Lower leg skin (tissue), 3 donors: ENCODE measurements at regions not wholly inside any gene's neighbourhood (a gene's known extent, or its start where the extent isn't known, plus 50 kb on each side); places are given as distances from the start of the nearest gene placed in this dataset.

Source experiments
- POLR2A ChIP-seq, 2 donors: fragments of 450-650 bp; IDR thresholded peaks; one replicate each; pipeline ENCODE4 v1.6.1; 2016 to 2017; ENCODE audit warnings: antibody characterized with exemption in 2 of 2, mild to moderate bottlenecking in 1 of 2, moderate library complexity in 1 of 2
- TF ChIP-seq, protein P1 (sequence below), 3 donors: fragments of 450-650 bp; IDR thresholded peaks; one replicate each; pipeline ENCODE4 v1.5.1; 2016; ENCODE audit warnings: antibody characterized with exemption in 3 of 3, mild to moderate bottlenecking in 3 of 3, moderate library complexity in 2 of 3

DNA sequence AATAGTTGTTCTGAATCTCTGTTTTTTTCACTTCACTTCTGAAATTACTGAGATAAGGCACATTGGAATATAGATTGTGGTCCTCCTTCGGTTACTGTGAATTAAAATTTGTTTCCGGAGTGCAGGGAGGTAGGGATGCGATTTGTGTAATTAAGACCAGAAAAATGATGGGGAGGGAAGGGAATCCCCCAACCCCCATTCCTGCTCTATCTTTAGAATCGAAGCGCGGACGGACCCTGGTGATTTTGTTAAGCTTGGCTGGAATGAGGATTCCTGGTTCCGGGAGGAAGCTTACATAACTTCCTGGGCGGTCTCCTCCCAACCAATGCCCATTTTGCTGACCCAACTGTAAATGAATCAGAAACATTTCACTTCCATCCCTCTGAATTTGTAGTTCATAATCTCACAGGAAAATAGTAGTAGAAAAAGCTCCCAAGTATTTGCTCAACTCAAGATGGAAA is 220.1 kb upstream of the MSX2 start:
- no peak for TF ChIP-seq POLR2A (IDR thresholded peaks at IDR 0.05)
- TF ChIP-seq, protein P1, sequence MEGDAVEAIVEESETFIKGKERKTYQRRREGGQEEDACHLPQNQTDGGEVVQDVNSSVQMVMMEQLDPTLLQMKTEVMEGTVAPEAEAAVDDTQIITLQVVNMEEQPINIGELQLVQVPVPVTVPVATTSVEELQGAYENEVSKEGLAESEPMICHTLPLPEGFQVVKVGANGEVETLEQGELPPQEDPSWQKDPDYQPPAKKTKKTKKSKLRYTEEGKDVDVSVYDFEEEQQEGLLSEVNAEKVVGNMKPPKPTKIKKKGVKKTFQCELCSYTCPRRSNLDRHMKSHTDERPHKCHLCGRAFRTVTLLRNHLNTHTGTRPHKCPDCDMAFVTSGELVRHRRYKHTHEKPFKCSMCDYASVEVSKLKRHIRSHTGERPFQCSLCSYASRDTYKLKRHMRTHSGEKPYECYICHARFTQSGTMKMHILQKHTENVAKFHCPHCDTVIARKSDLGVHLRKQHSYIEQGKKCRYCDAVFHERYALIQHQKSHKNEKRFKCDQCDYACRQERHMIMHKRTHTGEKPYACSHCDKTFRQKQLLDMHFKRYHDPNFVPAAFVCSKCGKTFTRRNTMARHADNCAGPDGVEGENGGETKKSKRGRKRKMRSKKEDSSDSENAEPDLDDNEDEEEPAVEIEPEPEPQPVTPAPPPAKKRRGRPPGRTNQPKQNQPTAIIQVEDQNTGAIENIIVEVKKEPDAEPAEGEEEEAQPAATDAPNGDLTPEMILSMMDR (IDR thresholded peaks at IDR 0.05), result no peak
